Stimulated activated naive CD4-positive, alpha-beta T cell (primary cell): ENCODE measurements at regions not wholly inside any gene's neighbourhood (a gene's known extent, or its start where the extent isn't known, plus 50 kb on each side); places are given as distances from the start of the nearest gene placed in this dataset.
"Not testable (repeated sequence)": the region's sequence is repeated elsewhere in the genome, so short reads cannot be mapped to it uniquely, and the experiment has no call there.

Source experiments
- DNase-seq, 6 experiments: peaks; one replicate each; lab custom pipeline; 2025; lab: John Stamatoyannopoulos, UW

- no peak for DNase-seq
These were observed 496.1 kb upstream of the SLC39A10 start for GRCh38 chr2:195160963-195161362.

- DNase-seq, result no peak
These were observed 505.3 kb upstream of the SLC39A10 start for GRCh38 chr2:195151711-195152110.

GRCh38 chr2:195150819-195151218, 506.2 kb upstream of the SLC39A10 start:
- DNase-seq, result no peak

- DNase-seq, result no peak
These were observed 509.0 kb upstream of the SLC39A10 start for GRCh38 chr2:195148004-195148403.

GRCh38 chr2:195146761-195147541, 510.1 kb upstream of the SLC39A10 start:
- DNase-seq, result no peak

- DNase-seq, result no peak
These were observed 518.6 kb upstream of the SLC39A10 start for GRCh38 chr2:195138435-195138834.

GRCh38 chr2:195125889-195126288, 531.1 kb upstream of the SLC39A10 start:
- not testable (repeated sequence) for DNase-seq

GRCh38 chr2:195124391-195125079, 532.5 kb upstream of the SLC39A10 start:
- DNase-seq, result no peak

GRCh38 chr2:195122653-195123052, 534.4 kb upstream of the SLC39A10 start:
- DNase-seq, result no peak

GRCh38 chr2:195121341-195121740, 535.7 kb upstream of the SLC39A10 start:
- no peak for DNase-seq

- no peak for DNase-seq
These were observed 537.8 kb upstream of the SLC39A10 start for GRCh38 chr2:195119231-195119630.

GRCh38 chr2:195118276-195118675, 538.8 kb upstream of the SLC39A10 start:
- no peak for DNase-seq

- no peak for DNase-seq
These were observed 540.0 kb upstream of the SLC39A10 start for GRCh38 chr2:195117011-195117410.

- DNase-seq, result no peak
These were observed 541.3 kb upstream of the SLC39A10 start for GRCh38 chr2:195115738-195116137.

- DNase-seq, result no peak
These were observed 548.8 kb upstream of the SLC39A10 start for GRCh38 chr2:195108182-195108581.

GRCh38 chr2:195106681-195107380, 550.2 kb upstream of the SLC39A10 start:
- DNase-seq, result no peak

GRCh38 chr2:195105581-195105980, 551.4 kb upstream of the SLC39A10 start:
- no peak for DNase-seq

- DNase-seq, result no peak
These were observed 562.7 kb upstream of the SLC39A10 start for GRCh38 chr2:195094330-195094729.

GRCh38 chr2:195092341-195092740, 564.7 kb upstream of the SLC39A10 start:
- DNase-seq, result no peak

- not testable (repeated sequence) for DNase-seq
These were observed 584.2 kb upstream of the SLC39A10 start for GRCh38 chr2:195072806-195073205.

- DNase-seq, result no peak
These were observed 600.0 kb upstream of the SLC39A10 start for GRCh38 chr2:195057001-195057400.

GRCh38 chr2:195055996-195056395, 601.0 kb upstream of the SLC39A10 start:
- DNase-seq, result no peak

GRCh38 chr2:195051401-195051800, 605.6 kb upstream of the SLC39A10 start:
- no peak for DNase-seq
